ENCODE measurements at regions not wholly inside any gene's neighbourhood (a gene's known extent, or its start where the extent isn't known, plus 50 kb on each side); places are given as distances from the start of the nearest gene placed in this dataset.

DNA sequence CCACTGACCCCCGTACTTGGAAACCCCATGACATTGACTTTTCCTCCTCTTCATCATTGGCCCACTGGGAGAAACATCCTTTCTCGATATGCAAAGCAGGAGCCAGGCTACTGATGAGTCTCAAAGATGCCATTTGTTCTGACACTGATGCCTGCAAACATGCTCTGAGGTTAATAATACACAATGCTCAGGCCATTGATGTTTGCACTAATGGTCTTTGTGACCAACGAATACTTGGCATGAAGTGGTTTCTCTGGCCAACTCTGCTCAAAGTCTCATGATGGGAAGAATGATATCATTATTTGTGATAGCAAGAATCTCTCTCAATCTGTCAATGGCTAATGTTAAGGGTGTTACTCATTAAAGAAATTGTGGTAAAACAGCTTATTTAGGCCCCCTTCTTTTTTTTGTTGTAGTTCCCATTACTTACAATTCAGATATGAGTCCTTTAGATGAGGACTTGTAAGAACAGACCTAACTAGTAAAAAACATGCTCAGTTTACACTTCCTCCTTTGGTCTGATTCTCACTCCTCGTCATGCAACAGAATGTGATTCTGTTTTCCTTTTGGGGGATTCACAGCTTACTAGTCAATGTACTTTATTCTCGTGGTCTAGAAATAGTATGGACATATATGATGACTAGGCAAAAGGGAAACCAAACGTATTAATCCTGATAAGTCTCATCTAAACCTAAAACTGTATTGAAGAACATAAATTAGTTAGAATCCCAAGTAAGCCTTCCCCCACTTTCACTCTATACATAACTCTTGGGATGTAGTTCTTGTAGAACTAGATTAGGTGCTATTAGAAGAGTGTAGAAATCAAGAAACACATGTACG, 488.8 kb upstream of the DPPA4 start:
- Histone ChIP-seq H3K4me3 (no peak overlapping the region), H3K4me2 (no peak overlapping the region), H3K4me1 (ENCODE audit: insufficient read depth) (no peaks in the 10 kb centered on the region), H2AFZ (no peak overlapping the region), H3K9me2 (replicated peaks; ENCODE audit: insufficient read depth) (no peaks in the 10 kb centered on the region), H3K36me3 (replicated peaks; ENCODE audit: insufficient read depth, low read depth) (no peaks in the 10 kb centered on the region), H3K79me2 (no peaks in the 10 kb centered on the region), H3K27me3 (no peaks in the 10 kb centered on the region), H3K27ac (no peak overlapping the region), H3K9me3 (ENCODE audit: low read depth) (no peaks in the 10 kb centered on the region), H4K20me1 (ENCODE audit: insufficient read depth, poor library complexity, severe bottlenecking) (no peaks in the 10 kb centered on the region)
- 88% methylated on average over 7 of the region's 7 CpGs for WGBS (ENCODE audit: low lambda C conversion rate, missing lambda C conversion rate)
- TF ChIP-seq EZH2phosphoT487 (IDR thresholded peaks at IDR 0.05; ENCODE audit: low read depth, severe bottlenecking, unreplicated experiment) (no peak), EZH2 (IDR thresholded peaks at IDR 0.05; ENCODE audit: borderline replicate concordance) (no peak)
- TF ChIP-seq, protein P1, sequence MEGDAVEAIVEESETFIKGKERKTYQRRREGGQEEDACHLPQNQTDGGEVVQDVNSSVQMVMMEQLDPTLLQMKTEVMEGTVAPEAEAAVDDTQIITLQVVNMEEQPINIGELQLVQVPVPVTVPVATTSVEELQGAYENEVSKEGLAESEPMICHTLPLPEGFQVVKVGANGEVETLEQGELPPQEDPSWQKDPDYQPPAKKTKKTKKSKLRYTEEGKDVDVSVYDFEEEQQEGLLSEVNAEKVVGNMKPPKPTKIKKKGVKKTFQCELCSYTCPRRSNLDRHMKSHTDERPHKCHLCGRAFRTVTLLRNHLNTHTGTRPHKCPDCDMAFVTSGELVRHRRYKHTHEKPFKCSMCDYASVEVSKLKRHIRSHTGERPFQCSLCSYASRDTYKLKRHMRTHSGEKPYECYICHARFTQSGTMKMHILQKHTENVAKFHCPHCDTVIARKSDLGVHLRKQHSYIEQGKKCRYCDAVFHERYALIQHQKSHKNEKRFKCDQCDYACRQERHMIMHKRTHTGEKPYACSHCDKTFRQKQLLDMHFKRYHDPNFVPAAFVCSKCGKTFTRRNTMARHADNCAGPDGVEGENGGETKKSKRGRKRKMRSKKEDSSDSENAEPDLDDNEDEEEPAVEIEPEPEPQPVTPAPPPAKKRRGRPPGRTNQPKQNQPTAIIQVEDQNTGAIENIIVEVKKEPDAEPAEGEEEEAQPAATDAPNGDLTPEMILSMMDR (IDR thresholded peaks at IDR 0.05; ENCODE audit: poor library complexity), result no peak
- DNase-seq (ENCODE audit: low spot score), result no peak

- Histone ChIP-seq H3K4me3 (no peak overlapping the region), H3K4me2 (no peak overlapping the region), H2AFZ (no peak overlapping the region), H3K27ac (no peak overlapping the region), H3K36me3 (replicated peaks; ENCODE audit: insufficient read depth, low read depth) (no peaks in the 10 kb centered on the region), H3K4me1 (ENCODE audit: insufficient read depth) (no peaks in the 10 kb centered on the region), H3K9me2 (replicated peaks; ENCODE audit: insufficient read depth) (no peaks in the 10 kb centered on the region), H3K79me2 (no peaks in the 10 kb centered on the region), H4K20me1 (ENCODE audit: insufficient read depth, poor library complexity, severe bottlenecking) (no peaks in the 10 kb centered on the region), H3K27me3 (no peaks in the 10 kb centered on the region), H3K9me3 (ENCODE audit: low read depth) (no peaks in the 10 kb centered on the region)
- WGBS (ENCODE audit: low lambda C conversion rate, missing lambda C conversion rate), result 46% methylated on average over 9 of the region's 9 CpGs
- TF ChIP-seq EZH2 (IDR thresholded peaks at IDR 0.05; ENCODE audit: borderline replicate concordance), result no peak
- TF ChIP-seq, protein P1 (IDR thresholded peaks at IDR 0.05; ENCODE audit: poor library complexity), result no peak
- TF ChIP-seq EZH2phosphoT487 (IDR thresholded peaks at IDR 0.05; ENCODE audit: low read depth, severe bottlenecking, unreplicated experiment), result no peak
- DNase-seq (ENCODE audit: low spot score), result no peak
These were observed 494.1 kb upstream of the DPPA4 start for GRCh38 chr3:109831403-109831802.

GRCh38 chr3:109835958-109836357, 498.6 kb upstream of the DPPA4 start:
- H3K27me3 ChIP-seq, result no peaks in the 10 kb centered on the region
- TF ChIP-seq EZH2 (IDR thresholded peaks at IDR 0.05; ENCODE audit: borderline replicate concordance) (no peak), EZH2phosphoT487 (IDR thresholded peaks at IDR 0.05; ENCODE audit: low read depth, severe bottlenecking, unreplicated experiment) (no peak)
- TF ChIP-seq, protein P1 (IDR thresholded peaks at IDR 0.05; ENCODE audit: poor library complexity), result no peak
- no peak overlapping the region for H3K4me3 ChIP-seq
- H3K79me2 ChIP-seq, result no peaks in the 10 kb centered on the region
- H2AFZ ChIP-seq, result no peak overlapping the region
- no peaks in the 10 kb centered on the region for H4K20me1 ChIP-seq (ENCODE audit: insufficient read depth, poor library complexity, severe bottlenecking)
- no peaks in the 10 kb centered on the region for H3K9me2 ChIP-seq (replicated peaks; ENCODE audit: insufficient read depth)
- no peaks in the 10 kb centered on the region for H3K9me3 ChIP-seq (ENCODE audit: low read depth)
- H3K4me1 ChIP-seq (ENCODE audit: insufficient read depth), result no peaks in the 10 kb centered on the region
- 82% methylated on average over 1 of the region's 1 CpG for WGBS (ENCODE audit: low lambda C conversion rate, missing lambda C conversion rate)
- no peak for DNase-seq (ENCODE audit: low spot score)
- H3K4me2 ChIP-seq, result no peak overlapping the region
- H3K36me3 ChIP-seq (replicated peaks; ENCODE audit: insufficient read depth, low read depth), result no peaks in the 10 kb centered on the region
- no peak overlapping the region for H3K27ac ChIP-seq
